GM12875 (cell line): ENCODE measurements at regions not wholly inside any gene's neighbourhood (a gene's known extent, or its start where the extent isn't known, plus 50 kb on each side); places are given as distances from the start of the nearest gene placed in this dataset.

Experiments used
- H3K4me3 ChIP-seq: one replicate; pipeline ENCODE4 v1.5.1; 2011; ENCODE audit warnings: low read depth, low read length, control low read depth
- TF ChIP-seq, protein P1 (sequence below): IDR thresholded peaks from 2 replicates; pipeline ENCODE4 v1.5.1; 2011; ENCODE audit warnings: low read depth, mild to moderate bottlenecking, control low read depth, inconsistent platforms, low read length, moderate library complexity, borderline replicate concordance; ENCODE audit not compliant: insufficient read depth

DNA sequence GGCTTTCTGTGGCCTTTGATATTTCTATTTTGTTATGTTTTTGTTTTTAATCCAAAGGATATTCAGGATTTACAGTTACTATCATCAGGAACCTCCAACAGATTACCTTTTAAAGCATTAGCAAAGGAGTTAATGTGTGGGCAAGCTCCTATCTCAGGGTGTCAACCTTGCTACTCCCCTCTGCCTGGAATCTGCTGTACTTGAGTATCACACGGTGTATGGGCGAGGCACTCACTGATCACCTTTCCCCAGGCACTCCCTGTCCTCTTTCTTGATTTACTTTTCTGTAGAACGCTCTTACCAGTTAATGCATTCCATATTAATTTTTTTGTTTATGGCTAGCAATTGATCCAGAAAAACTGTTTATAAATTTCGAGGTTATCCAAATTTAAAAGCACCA lies 117.0 kb upstream of the GAS1 start:
- no peak overlapping the region for H3K4me3 ChIP-seq
- TF ChIP-seq, protein P1, sequence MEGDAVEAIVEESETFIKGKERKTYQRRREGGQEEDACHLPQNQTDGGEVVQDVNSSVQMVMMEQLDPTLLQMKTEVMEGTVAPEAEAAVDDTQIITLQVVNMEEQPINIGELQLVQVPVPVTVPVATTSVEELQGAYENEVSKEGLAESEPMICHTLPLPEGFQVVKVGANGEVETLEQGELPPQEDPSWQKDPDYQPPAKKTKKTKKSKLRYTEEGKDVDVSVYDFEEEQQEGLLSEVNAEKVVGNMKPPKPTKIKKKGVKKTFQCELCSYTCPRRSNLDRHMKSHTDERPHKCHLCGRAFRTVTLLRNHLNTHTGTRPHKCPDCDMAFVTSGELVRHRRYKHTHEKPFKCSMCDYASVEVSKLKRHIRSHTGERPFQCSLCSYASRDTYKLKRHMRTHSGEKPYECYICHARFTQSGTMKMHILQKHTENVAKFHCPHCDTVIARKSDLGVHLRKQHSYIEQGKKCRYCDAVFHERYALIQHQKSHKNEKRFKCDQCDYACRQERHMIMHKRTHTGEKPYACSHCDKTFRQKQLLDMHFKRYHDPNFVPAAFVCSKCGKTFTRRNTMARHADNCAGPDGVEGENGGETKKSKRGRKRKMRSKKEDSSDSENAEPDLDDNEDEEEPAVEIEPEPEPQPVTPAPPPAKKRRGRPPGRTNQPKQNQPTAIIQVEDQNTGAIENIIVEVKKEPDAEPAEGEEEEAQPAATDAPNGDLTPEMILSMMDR = no peak

DNA sequence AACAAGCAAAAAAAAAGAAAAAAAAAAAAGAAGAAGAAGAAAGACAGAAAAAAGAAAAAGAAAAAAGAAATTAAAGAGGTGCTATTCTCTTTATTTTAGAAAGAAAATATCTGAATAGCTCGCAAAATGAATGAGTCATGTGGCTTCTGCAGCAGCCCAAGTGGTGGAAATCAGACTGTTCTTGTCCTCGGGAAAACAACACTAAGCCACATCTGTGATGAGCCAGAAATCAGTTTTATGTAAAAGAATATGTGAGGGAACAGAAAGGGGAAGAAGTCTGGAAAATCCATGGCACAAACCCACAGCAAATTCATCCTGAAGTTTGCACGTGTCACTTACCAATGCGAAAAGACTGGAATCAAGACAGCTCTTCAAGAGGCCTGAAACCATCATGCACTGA lies 118.7 kb upstream of the GAS1 start:
- TF ChIP-seq, protein P1 = no peak
- H3K4me3 ChIP-seq = no peak overlapping the region

DNA sequence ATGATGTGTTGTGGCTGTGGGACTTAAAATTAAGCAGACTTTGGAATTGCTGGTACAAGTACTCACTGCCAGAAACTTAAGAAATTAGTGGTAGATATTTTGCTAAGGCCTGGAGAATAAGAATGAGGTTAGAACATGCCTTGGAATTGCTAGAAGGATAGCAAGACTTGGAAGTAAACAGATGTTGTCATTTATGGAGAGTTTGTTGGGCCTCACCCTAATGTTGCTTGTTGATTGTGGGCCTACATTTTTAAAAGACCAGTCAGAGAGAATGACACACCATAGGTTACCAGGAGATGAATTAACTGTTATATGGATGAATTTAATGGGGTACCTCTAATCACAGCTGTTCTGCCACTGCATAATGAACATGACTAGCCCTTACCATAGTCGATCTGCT lies 120.1 kb upstream of the GAS1 start:
- H3K4me3 ChIP-seq = no peak overlapping the region
- TF ChIP-seq, protein P1 = no peak

DNA sequence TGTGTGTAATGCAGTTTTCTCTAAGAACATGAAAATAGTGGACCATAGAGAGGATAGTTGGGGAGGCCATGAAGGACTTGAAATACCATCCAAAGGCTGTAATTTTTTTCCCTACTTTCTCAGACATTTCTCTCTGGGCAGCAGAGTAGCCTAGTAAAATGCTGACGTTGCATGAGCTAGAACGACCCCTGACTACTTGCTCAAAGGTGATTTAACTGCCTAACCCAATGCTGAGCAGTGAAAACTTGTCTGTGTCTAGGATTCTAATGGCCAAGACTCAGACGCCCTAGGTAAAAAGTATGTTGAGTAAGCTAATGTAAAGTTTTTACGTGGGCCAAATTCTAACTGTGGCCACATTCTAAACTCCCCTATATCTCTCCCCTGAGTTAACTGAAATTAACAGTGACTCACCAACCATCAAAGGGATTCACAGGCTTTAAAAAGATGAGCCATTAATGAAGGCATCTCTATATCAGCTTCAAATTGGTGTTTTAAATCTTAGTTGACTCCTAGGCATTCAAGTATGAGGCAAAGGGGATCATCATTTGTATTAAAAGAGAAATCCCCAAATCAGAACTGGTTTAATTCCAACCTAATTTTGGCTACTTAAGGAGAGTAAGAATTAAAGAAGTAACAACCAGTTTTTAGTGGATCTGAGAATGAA lies 121.0 kb upstream of the GAS1 start:
- no peak overlapping the region for H3K4me3 ChIP-seq
- TF ChIP-seq, protein P1 = no peak

DNA sequence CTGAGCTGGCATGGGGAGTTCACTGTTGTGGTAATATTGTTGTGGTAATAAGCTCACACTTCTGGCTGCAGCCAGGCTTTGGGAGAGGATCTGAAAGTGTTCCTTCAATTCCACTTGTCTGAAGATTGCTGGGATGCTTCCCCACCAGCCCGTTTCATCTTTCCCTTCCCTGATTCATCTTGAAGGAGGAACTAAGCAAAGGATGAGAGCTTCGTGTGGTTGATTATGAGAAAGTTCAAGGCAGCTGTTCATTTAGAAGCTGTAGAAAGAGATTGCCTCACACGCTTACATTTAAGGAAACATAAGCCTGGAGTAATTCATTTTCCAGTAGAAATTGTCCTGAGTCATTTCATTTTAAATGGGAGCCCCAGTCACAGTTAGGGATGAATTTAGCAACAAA lies 122.4 kb upstream of the GAS1 start:
- TF ChIP-seq, protein P1 = no peak
- H3K4me3 ChIP-seq = no peak overlapping the region

DNA sequence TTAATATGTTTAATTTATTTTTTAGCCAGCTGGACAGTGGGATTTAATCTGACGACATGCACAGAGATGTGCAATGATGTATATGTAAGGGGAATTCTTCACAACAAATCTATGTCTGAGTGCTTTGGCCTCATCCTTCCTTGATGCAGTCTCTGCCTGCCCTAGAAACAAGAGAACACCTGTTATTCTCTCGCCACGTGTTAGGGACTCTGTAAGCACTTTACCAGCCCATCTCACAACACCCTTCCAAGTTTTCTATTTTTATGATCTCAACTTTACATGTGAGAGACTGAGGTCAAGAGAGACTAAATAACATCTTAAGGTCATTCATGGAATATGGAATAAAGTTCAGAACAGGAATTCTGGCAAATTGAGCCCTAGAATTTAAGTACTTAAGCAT lies 123.0 kb upstream of the GAS1 start:
- TF ChIP-seq, protein P1 = no peak
- no peak overlapping the region for H3K4me3 ChIP-seq

DNA sequence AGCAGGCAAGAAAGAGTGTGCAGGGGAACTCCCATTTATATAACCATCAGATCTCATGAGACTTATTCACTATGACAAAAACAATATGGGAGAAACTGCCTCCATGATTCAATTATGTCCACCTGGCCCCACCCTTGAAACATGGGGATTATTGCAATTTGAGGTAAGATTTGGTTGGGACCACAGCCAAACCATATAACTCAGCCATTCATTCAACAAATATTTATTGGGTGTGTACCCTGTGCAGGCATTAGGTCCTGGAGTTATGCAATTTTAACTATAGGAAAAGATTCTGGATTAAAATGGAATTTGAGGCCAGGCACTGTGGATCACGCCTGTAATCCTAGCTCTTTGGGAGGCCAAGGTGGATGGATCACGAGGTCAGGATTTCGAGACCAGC lies 124.2 kb upstream of the GAS1 start:
- TF ChIP-seq, protein P1 = no peak
- no peak overlapping the region for H3K4me3 ChIP-seq
